Activated CD8-positive, alpha-beta memory T cell treated with anti-CD3 and anti-CD28 coated beads, Interleukin-2, amount 50 U/mL, for 24 hours (primary cell): ENCODE measurements at regions not wholly inside any gene's neighbourhood (a gene's known extent, or its start where the extent isn't known, plus 50 kb on each side); places are given as distances from the start of the nearest gene placed in this dataset.

Experiments
- DNase-seq: peaks from one replicate; pipeline ENCODE4 v3.0.0-alpha.2; 2020; ENCODE audit errors: extremely low read depth

GRCh38 chr20:52402950-52403349 lies 211.4 kb upstream of the ZFP64 start:
- DNase-seq: no peak

DNA sequence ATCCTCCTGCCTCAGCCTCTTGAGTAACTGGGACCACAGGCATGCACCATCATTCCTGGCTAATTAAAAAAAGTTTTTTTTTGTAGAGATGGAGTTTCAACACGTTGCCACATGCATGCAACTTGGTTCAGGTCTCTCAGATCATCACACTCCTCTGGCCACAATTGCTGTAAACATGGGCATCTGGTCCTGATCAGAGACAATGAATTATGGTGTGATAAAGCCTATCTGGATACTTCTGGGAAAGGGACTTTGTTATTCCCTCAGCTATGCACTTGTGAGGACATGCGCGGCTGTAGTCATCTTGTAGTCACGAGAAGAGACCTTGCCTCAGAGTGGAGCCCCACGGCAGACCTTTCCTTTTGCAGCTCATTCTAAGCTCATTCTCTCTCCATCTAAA lies 210.9 kb upstream of the ZFP64 start:
- no peak for DNase-seq

GRCh38 chr20:52401431-52401830 lies 209.9 kb upstream of the ZFP64 start:
- DNase-seq: no peak

DNA sequence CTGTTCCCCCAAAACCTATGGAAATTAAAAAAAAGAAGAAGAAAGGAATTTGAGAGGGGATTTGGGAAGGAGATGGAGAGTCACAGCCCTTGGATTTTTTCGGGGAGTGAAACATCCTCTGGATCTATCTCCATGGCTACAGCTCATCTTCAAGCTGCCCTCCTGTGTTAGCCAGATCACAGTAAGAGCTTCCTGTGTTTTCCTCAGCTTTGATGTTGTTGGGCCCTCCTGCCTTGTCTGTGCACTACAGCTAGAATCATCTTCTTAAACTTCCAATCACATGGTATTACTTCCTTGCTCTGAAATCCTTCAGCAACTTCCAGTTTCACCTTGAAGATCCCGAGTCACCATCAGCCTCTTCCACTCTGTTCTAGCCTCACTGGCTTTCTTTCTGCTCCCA lies 207.8 kb upstream of the ZFP64 start:
- DNase-seq: no peak

DNA sequence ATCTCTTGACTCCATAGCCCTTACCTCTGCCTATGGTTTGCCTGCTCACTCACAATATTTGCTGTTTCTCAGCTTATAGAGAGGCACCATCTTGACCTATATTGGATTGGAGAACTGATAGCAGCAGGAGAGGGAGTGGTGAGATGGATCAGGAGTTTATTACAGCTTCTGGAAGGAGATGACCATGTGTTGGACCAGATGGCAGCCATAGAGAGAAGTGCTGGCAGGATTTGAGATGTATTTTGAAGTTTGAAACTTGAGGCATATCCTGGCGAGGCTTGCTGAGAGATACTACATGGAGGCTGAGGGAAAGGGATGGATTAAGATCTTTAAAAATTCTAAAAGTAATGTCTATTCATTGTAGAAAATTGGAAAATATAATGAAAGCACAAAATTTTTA lies 198.0 kb upstream of the ZFP64 start:
- DNase-seq: no peak

DNA sequence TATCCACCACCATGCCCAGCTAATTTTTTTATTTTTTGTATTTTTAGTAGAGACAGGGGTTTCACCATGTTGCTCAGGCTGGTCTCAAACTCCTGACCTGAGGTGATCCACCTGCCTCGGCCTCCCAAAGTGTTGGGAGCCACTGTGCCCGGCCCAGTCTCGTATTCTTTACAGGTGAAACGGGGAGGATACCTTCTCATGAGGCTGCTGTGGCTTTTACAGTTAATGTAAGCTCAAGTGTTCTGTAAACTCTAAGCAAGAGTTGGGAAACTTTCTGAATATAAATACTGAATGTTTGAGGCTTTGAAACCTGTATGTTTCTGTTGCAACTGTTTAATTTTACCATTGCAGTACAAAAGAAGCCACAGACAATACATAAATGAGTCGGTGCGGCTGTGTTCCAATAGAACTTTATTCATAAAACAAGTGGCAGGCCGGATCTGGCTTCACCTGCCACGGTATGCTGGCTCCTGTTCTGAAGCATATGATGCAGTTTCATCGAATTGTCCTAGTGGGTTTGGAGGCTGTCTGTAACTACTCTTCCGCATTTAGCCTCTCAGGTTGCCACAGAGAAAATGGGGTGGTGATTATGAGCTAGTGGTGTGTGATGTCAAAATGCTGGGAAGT lies 192.5 kb upstream of the ZFP64 start:
- no peak for DNase-seq

GRCh38 chr20:52382933-52383332 lies 191.4 kb upstream of the ZFP64 start:
- DNase-seq: no peak

- DNase-seq: no peak
These were observed 188.3 kb upstream of the ZFP64 start for GRCh38 chr20:52379723-52380336.

- DNase-seq: no peak
These were observed 180.6 kb upstream of the ZFP64 start for GRCh38 chr20:52372169-52372568.

GRCh38 chr20:52365688-52366087 lies 174.1 kb upstream of the ZFP64 start:
- no peak for DNase-seq

DNA sequence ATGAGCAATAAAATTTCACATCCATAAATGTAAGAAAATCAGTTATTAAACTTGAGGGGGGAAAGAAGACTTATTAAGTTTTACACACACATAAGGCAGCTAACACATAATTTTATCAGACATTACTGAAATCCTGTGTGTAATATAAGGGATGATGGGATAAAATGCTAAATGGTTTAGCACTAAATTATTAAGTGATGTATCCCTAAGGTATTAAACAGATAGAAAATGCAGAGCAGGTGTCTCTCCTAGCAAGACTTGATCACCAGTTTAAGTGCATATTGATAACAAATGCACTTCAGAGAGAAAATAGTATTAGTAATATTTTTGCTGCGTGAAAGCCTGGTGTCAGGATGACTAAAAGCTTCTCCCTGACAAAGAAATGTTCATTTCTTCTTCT lies 172.8 kb upstream of the ZFP64 start:
- DNase-seq: no peak

GRCh38 chr20:52361650-52362049 lies 170.1 kb upstream of the ZFP64 start:
- DNase-seq: no peak

DNA sequence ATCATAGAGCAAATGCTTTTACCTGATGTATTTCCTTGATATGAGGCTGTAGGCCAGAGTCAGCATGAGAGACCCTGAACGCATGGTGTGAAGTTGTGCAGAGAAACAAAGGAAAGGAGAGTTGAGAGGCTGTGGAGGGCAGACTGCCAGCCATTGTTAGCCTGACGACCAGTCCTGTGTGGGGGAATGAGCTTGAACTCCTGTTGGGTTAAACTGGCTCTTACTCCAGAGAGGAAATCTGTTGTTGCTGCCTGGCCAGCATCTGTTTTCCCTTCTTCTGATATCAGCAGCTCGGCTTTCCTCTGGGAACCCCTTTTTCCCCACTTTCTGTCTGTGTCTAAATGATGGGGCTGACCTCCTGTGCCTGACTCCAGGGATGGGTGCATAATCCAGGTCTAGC lies 158.2 kb upstream of the ZFP64 start:
- no peak for DNase-seq

- DNase-seq: no peak
These were observed 156.9 kb upstream of the ZFP64 start for GRCh38 chr20:52348434-52348833.

GRCh38 chr20:52346797-52347196 lies 155.2 kb upstream of the ZFP64 start:
- no peak for DNase-seq

GRCh38 chr20:52342913-52343312 lies 151.3 kb upstream of the ZFP64 start:
- DNase-seq: no peak

GRCh38 chr20:52340036-52340634 lies 148.6 kb upstream of the ZFP64 start:
- DNase-seq: no peak

- DNase-seq: no peak
These were observed 141.2 kb upstream of the ZFP64 start for GRCh38 chr20:52332649-52333250.

GRCh38 chr20:52332230-52332629 lies 140.7 kb upstream of the ZFP64 start:
- DNase-seq: no peak

- no peak for DNase-seq
These were observed 140.1 kb upstream of the ZFP64 start for GRCh38 chr20:52331655-52332054.

DNA sequence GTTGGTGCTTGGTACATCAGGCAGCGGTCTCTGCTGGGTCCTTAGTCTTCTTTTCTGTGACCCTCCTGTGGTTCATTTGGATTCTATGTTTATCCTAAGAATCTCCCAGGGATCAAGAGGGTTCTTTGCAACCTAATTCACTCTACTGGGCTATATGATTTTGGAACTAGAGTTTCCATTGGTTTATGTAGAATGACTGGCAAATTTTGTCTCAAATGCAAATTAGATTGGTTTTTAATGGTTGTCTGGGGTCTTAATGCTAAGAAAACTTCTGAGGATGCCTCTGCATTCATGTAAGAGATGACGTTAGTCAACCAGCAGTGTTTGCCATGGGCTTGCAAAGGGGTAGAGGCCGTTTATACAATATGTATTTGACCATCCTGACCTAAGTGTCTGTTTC lies 129.8 kb upstream of the ZFP64 start:
- DNase-seq: no peak

DNA sequence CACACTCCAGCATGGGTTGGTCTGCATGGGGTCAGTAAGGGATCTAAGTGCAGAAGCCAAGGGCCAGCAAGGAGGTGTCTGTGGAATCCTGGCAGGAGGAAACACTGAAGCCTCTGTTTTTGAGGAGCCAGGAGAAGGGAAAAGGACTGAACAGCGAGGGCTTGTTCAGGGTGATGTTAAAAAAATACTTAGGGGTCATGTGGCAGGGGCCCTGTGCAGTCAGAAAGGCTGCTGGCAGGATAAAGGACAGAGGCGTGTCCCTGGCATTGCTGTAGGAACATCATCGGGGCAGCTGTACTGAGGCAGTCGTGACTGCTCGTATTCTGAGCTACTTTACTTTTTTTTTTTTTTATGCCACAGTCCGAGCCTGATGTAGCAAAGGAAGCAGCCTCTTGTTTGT lies 127.1 kb upstream of the ZFP64 start:
- DNase-seq: no peak

GRCh38 chr20:52313341-52313963 lies 121.9 kb upstream of the ZFP64 start:
- DNase-seq: no peak
